ENCODE measurements at regions not wholly inside any gene's neighbourhood (a gene's known extent, or its start where the extent isn't known, plus 50 kb on each side); places are given as distances from the start of the nearest gene placed in this dataset.

GRCh38 chr5:85590764-85591163, 1027.0 kb upstream of the COX7C start:
- TF ChIP-seq POLR2A (IDR thresholded peaks at IDR 0.05) (no peak), CTCF (IDR thresholded peaks at IDR 0.05 in 8 of 11, conservative IDR thresholded peaks at IDR 0.05 in 3 of 11) (no peak), POLR2AphosphoS5 (IDR thresholded peaks at IDR 0.05) (no peak)
